ENCODE measurements at regions not wholly inside any gene's neighbourhood (a gene's known extent, or its start where the extent isn't known, plus 50 kb on each side); places are given as distances from the start of the nearest gene placed in this dataset.

DNA sequence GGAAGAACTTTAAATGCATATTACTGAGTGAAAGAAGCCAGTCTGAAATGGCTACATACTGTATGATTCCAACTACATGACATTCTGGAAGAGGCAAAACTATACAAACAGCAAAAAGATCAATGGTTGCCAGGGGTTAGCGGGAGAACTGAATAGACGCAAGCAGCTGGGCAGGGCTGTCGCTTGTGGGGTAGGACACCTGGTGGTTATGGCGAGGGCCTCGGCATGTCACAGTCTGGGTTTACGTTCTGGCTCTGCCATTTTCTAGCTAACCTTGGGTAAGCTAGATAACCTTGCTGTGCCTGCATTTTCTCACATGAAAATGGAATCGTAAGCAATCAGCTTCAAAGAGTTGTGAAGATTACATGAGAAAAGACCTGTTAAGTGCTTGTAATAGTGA is 55.2 kb upstream of the SYT13 start:
- no peak for DNase-seq

DNA sequence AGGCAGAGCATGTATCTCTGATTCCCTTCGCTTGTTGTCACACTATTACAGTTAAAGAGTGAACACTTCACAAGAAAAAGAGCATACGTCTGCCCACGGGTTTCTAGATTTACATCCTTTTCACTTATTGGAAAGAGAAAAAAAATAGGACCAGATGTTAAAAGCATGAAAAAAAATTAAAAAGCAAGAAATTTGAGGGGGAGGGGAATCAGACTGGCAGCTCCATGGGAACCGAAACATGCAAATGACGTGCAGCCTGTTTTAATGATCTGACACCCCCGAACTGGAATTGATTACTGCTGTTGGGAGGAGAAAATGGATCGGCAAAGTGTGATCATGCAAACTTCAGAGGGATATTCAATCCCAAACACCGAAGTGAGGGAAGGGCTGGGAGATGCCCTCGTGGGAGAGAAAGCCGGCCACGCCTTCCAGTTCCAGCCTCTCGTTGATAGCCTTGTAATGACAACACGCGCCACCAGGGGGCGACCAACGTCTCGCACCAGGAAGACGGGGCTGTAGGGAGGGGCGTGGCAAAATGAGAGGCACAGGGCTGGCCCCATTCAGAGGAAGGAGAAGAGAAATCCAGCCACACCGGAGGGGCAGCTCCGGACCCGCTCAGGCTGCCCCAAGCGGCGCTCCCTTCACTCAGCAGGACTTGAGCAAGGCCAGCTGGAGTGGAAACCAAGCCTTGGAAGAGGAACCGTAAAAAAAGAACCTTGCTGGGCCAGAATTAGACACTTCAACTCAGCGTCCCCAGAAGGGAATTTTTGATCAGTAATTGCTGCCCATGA is 53.8 kb upstream of the SYT13 start:
- peak; percentile 95 for DNase-seq

DNA sequence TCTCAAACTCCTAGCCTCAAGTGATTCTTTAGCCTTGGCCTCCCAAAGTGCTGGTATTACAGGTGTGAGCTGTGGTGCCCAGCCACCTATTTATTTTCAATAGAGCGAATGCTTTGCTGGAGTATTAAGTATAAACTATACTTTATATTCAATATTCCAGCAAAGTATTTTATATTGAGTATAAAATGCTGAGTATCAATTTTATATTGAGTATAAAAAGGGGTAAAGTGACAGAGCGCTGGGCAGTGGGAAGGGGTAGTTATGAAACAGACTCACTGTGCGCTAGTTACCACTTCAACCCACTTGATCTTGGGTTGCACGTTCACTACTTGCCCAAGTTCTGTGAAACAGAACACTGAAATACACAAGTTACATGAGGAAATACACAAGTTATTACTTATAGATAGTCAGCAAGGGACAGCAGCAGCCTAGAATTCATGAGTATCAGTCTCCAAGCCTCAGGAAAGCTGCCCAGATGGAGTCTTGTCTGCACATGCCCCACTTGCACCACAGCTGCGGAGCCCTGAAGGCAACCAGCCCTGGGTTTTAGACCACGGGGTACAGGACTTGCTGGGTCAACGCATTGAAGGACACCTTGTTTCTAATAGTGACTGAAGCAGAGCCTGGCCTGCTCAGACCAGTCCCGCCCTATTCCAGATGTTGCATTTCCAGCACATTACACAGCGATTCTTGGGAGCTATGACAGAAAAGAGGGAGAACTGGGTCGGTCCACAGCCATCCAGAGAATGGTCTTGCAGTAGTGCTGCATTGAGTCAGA is 51.6 kb upstream of the SYT13 start:
- no peak for DNase-seq

DNA sequence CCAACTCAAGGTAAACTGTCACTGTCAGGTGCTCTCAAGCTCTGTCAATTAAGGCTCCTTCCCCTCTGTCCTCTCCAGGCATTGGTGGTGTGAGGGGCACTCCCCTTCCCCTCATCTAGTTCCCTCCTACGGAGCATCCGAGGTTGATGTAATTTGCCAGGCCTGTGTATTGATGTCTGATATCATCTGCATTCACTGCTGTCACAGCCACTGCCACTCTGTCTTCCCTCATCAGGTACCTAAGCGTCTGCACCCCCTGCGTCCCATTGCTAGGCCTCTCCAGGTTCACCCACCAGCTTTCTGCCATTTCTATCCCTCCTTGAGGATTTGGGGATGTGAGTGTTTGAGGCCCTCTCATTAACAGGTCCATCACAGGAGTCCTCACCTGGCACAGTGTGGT is 50.0 kb upstream of the SYT13 start:
- no peak for DNase-seq
